DMS53 (cell line): ENCODE measurements at regions not wholly inside any gene's neighbourhood (a gene's known extent, or its start where the extent isn't known, plus 50 kb on each side); places are given as distances from the start of the nearest gene placed in this dataset.

ENCODE experiments used
- DNase-seq: peaks from one replicate; lab custom pipeline; 2025; lab: John Stamatoyannopoulos, UW

GRCh38 chrX:68947882-68948605 lies 119.2 kb downstream of the EFNB1 start:
- no peak for DNase-seq

- peak; percentile 42 for DNase-seq
Observed at GRCh38 chrX:68945603-68946228, 116.9 kb downstream of the EFNB1 start.

DNA sequence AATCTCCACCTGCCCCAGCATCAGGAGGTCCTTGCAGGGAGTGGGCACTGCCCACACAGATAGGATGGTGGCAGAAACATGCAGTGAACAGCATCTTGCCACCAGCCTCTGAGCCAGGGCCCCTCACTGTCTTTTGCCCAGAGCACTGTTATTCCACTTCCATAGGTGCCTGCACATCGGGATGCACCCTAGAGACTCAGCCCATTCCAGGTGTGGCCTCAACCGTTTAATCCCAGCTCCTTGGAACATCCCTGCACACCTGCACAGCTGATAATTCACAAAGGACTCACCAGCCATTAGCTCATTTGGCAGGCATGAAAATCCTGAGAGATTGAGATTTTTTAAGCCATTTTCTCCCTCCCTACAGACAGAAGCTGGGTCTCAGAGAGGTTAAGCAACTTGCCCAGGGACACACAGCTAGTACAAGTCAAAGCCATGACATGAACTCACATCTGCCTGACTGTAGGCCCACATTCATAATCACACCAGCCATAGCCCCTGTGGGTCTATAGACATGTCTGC lies 116.3 kb downstream of the EFNB1 start:
- DNase-seq, result no peak

DNA sequence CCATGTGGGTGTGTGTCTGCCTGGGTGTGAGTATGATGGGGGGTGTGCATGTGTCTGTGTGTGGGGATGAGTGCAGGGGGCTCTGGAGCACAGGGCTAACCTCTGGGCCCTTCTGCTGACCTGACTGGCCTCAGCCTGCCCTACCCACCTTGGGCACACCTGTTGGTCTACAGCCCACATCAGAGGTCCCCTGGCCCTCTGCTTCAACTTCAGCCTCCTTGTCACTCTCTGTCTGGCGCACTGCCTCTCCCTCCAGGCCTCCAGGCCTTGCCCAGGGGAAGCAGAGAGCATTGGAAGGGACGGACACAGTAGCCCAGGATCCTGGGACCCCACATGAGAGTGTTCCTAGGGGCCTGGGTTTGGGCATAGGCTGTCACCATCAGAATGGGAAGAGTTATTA lies 115.4 kb downstream of the EFNB1 start:
- no peak for DNase-seq

GRCh38 chrX:68942840-68943239 lies 114.0 kb downstream of the EFNB1 start:
- DNase-seq, result no peak

DNA sequence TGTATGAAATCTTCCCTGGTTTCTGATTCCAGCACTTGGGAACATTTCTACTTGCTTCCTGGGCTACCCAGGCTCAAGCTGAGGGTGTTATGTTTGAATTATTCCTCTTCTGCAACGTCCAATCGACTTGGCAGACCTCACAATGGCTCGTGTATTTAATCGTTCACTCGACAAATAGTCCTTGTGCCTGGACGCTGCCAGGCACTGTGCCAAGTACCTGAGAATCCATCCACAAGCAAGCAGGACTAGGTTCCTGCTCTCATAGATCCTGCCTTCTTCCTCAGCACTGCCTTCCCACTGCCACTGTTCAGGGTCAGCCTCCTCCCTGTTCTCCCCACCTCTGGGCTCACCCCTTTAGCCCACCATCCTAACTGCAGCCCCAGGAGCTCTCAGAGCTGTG lies 113.3 kb downstream of the EFNB1 start:
- peak; percentile 76 for DNase-seq

GRCh38 chrX:68941385-68941952 lies 112.6 kb downstream of the EFNB1 start:
- DNase-seq, result no peak

- no peak for DNase-seq
Observed at GRCh38 chrX:68940601-68941000, 111.8 kb downstream of the EFNB1 start.

GRCh38 chrX:68939868-68940267 lies 111.0 kb downstream of the EFNB1 start:
- DNase-seq, result no peak

- DNase-seq, result no peak
Observed at GRCh38 chrX:68938244-68939004, 109.6 kb downstream of the EFNB1 start.

DNA sequence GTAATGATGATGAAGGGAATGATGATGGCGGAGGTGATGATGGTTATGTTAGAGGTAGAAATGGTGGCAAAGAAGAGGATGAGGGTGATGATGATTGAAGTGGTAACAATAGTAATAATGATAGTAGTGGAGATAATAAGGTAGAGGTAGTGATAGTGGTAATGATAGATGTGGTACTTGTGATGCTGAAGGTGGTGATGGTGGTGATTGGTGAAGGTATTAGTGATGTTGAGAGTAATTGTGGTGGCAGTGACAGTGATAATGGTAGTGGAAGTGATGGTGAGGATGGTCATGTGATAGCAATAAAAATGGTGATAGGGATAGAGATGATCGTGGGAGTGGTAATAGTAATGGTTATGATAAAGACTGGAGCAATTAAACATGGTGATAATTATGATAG lies 108.8 kb downstream of the EFNB1 start:
- no peak for DNase-seq

DNA sequence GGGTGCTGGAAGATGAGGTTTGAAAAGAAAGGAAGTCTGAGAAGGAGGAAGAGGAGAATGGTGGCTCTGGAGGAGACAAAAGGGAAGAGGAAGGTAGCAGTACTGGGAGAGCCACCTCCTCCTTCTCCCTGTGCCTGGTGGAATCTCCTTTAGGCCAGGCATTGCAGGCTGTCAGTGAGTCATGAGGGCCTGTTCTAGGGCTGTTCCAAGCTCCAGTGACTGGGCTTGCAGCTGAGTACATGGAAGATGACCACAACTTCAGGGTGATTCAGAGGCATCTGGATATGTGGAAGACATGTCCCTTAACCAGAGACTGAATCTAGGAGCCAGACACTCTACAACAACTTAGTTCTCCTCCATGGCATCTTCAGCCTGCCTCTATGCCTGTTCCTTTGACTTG lies 107.8 kb downstream of the EFNB1 start:
- no peak for DNase-seq

GRCh38 chrX:68936126-68936525 lies 107.3 kb downstream of the EFNB1 start:
- DNase-seq, result no peak

DNA sequence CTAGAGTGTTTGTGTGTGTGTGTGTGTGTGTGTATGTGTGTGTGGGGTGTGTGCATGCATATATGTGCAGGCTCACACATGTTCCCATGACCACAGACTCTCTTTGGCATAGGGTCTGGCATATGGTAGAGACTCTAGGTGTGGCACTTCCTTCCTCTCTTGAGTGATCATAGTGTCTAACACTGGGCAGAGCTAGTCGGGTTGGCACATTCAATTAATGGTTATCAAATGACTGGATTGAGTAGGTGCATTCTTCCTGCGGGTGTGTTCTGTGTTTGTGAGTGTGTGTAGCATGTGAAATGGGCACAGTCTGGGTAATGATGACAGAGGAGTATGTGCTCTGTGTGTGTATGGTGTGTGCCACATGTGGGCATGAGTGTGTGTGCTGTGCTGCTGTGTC lies 106.5 kb downstream of the EFNB1 start:
- no peak for DNase-seq

DNA sequence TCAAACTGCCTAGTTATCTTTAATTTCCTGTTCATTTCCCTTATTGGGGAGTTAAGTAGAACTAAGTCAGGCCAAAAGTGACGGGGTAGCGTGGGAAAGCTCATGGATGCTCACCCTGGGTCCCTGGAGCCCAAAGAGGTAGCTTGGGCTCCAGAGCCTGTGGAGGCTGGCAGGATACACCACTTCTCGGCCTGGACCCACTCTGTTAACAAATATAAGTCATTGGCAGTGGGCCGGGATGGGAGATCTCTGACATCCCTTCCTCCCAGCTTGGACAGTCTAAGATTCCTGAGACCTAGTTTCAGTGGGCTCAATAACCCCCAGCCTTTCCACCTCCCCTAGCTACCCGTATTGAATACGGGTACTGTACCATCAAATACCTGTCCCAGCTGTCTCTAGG lies 106.1 kb downstream of the EFNB1 start:
- no peak for DNase-seq

DNA sequence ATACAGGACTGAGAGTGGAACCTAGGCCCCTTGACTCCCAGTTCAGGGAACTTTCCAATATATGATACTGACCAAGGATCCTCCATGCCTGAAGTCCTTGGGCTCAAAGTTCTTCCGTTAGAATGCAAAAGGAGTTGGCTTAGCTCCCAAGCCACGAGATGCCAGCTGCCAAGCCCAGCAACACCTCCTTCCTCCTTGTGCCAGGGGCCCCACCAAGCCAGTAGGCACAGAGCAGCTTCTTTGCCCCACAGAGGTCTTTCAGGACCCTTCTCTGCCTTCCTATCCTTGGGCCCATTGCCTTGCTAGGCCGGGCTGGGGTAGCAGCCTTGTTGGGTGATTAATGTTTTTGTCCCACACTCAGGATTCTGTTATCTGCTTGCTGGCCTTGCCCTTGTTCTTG lies 105.6 kb downstream of the EFNB1 start:
- DNase-seq, result no peak

- DNase-seq, result no peak
Observed at GRCh38 chrX:68932611-68933010, 103.8 kb downstream of the EFNB1 start.

- no peak for DNase-seq
Observed at GRCh38 chrX:68931345-68931744, 102.5 kb downstream of the EFNB1 start.

DNA sequence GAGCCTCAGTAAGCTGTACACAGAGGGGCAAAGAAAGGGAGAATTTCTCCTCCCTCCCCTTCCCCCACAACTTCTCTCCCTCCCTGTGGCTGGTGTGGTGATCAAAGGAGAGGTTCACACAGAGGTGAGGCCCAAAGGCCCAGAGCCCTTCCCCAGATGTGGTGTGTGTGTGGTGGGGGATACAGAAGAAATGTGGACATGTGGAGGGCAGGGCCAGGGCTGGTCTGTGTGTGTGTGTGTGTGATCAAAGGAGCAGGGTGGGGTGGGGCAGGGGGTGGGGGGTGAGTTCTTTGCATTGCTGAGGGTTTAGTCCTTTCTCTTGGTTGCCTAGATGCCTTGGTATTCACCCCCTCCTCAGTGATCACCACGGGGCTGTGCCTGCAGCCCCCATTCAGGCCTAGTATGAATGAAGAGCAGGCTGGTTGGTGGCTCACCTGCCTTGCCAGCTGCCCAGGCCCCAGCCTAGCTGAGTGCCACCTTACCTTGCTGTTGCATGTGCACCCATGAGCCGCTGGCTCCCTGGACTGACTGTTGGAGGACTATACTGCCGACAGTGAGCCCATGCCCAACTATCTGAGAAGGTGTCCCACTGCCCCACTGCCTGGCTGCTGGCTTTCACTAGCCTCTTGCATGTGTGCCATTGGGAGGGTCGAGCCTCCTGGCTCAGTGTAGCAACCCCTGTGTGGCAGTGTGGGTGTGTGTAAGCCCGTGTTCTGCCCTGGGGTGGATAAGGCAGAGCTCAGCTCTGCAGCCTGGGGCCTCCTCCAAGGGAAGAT lies 101.9 kb downstream of the EFNB1 start:
- no peak for DNase-seq

DNA sequence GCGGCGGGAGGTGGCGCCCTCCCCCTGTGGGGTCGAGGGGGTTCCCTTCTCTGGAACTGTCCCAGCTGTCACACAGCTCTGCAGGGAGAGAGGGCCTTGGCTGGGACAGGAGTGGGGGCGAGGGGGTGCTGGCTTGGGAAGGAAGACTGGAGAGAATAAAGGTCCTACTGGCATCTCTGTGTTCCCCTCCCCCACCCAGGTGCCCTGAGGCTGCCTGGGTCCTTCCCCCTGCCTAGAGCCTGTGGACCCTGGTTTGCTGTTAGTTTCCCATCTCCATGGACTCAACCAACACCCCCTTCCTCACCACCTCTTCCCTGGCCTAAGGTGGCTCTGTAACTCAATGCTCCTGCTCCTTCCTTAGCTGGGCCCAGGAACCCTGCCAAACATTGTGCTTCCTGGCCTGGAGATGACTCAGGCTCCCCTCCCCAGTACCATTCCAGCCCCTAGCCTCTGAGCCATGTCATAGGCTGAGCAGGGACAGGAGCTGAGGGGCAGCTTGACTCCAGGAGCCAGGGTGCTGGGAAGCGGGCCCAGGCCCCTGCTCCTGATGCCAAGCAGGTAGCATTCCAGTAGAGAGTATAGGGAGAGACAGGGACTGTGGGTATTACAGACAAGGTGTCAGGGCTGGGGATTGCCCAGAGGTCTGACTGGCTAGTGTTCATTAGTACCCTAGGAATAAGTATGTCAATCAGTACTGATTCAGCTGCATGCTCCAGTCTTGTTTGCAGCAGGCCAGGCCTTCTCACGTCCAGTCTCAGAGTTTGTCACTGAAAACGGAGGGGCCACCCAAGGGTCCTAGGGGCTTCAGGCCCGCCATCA lies 100.7 kb downstream of the EFNB1 start:
- DNase-seq, result no peak

GRCh38 chrX:68928401-68928800 lies 99.6 kb downstream of the EFNB1 start:
- DNase-seq, result no peak
